ENCODE measurements at regions not wholly inside any gene's neighbourhood (a gene's known extent, or its start where the extent isn't known, plus 50 kb on each side); places are given as distances from the start of the nearest gene placed in this dataset.

DNA sequence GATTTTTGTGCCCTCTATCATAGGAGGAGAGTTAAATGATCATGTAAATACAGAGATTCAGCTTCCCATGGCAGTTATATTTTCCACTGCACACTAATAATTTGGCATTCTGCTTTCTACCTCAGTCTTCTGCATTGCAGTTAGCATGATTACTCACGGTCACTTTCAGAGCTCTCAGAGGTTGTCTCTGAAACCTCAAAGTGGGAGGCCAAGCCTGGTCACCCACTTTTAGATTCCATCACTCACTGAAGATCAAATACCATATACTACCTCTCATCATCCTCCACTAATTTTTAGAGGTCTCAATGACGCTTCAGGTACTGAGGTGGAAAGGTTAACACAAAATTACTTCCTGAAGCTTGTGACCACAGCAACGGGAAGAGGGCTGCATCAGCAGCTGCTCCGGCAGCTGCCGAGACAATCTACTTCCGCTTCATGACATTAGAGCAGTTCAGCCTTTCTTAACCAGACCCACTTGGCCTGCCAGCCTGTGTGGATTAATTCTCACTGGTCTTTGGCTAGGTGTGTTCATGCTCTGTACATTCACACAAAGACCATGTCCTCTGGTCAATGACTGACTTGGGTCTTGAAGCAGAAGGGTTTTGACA lies 416.4 kb upstream of the PDZRN3 start:
- intact Hi-C loops (cut with DNase I; ENCODE audit: low total_unique reads) = no loop called here
- whole genome bisulfite sequencing, 5 donors = 30 to 41% (median 36%) methylated on average over 6 of the region's 6 CpGs

DNA sequence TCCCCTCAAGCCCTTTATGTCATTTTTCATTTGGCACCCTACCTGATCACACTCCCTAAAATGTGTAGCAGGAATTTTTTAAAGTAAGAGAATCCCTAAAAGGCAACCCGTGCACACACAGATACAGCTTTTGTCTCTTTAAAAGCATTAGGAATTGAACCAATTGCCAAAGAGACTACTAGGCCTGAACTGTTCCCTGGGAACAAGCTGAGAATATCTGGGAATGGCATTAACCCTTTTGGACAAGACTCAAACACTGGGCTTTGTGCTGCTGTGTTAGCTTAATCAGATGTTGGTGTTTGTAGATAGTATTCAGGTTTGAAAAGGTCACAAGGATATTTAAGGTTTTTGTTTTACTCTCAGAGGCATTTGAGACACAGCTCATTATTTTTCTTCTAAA lies 414.4 kb upstream of the PDZRN3 start:
- H3K4me3 ChIP-seq = no peak overlapping the region
- intact Hi-C loops (cut with DNase I; ENCODE audit: low total_unique reads) = no loop called here
- no peaks in the 10 kb centered on the region for H3K4me1 ChIP-seq
- peaks cover 0 to 8% (median 0%) of the 10 kb centered on the region in 8 donors for H3K9me3 ChIP-seq
- no peak for DNase-seq
- H3K27ac ChIP-seq = no peak overlapping the region
- WGBS, 5 donors = 67 to 86% (median 80%) methylated on average over 1 of the region's 1 CpG
- no peaks in the 10 kb centered on the region for H3K36me3 ChIP-seq
- TF ChIP-seq POLR2A (IDR thresholded peaks at IDR 0.05) = no peak
- TF ChIP-seq, protein P1, sequence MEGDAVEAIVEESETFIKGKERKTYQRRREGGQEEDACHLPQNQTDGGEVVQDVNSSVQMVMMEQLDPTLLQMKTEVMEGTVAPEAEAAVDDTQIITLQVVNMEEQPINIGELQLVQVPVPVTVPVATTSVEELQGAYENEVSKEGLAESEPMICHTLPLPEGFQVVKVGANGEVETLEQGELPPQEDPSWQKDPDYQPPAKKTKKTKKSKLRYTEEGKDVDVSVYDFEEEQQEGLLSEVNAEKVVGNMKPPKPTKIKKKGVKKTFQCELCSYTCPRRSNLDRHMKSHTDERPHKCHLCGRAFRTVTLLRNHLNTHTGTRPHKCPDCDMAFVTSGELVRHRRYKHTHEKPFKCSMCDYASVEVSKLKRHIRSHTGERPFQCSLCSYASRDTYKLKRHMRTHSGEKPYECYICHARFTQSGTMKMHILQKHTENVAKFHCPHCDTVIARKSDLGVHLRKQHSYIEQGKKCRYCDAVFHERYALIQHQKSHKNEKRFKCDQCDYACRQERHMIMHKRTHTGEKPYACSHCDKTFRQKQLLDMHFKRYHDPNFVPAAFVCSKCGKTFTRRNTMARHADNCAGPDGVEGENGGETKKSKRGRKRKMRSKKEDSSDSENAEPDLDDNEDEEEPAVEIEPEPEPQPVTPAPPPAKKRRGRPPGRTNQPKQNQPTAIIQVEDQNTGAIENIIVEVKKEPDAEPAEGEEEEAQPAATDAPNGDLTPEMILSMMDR (IDR thresholded peaks at IDR 0.05 in 8 of 11, conservative IDR thresholded peaks at IDR 0.05 in 3 of 11) = no peak
- TF ChIP-seq POLR2AphosphoS5 (IDR thresholded peaks at IDR 0.05) = no peak
- no peaks in the 10 kb centered on the region for H3K27me3 ChIP-seq (replicated peaks in 1 of 7)

More for the DNA sequence above, 416.4 kb upstream of the PDZRN3 start:
- no peak for TF ChIP-seq POLR2A (IDR thresholded peaks at IDR 0.05)
- TF ChIP-seq, protein P1 (IDR thresholded peaks at IDR 0.05 in 8 of 11, conservative IDR thresholded peaks at IDR 0.05 in 3 of 11) = no peak
- no peak for TF ChIP-seq POLR2AphosphoS5 (IDR thresholded peaks at IDR 0.05)
- H3K9me3 ChIP-seq = peaks cover 0 to 4% (median 0%) of the 10 kb centered on the region in 8 donors
- no peak for DNase-seq
- H3K27me3 ChIP-seq (replicated peaks in 1 of 7) = no peaks in the 10 kb centered on the region
- H3K27ac ChIP-seq = no peak overlapping the region
- H3K36me3 ChIP-seq = no peaks in the 10 kb centered on the region
- H3K4me3 ChIP-seq = no peak overlapping the region
- no peaks in the 10 kb centered on the region for H3K4me1 ChIP-seq

DNA sequence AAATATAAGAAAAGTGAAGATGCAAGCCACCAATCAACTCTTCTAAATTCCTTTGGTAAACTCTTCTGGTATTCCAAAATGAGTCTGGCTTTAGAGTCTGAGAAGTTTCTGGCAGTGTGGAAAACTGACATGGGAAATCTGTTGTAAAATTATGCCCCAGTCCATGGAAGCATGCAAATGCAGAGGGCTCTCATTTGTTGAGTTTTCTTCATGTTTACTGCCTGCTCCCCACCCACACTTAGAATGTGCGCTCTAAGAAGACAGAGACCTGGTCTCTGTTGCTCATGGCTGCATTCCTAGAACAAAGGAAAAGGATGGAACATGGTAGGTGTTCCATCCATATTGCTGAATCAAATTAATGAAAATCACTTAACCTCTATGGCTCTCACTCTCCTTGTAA lies 411.8 kb upstream of the PDZRN3 start:
- no peak for DNase-seq
- no peak for TF ChIP-seq POLR2A (IDR thresholded peaks at IDR 0.05)
- no peak for TF ChIP-seq POLR2AphosphoS5 (IDR thresholded peaks at IDR 0.05)
- TF ChIP-seq, protein P1 (IDR thresholded peaks at IDR 0.05 in 8 of 11, conservative IDR thresholded peaks at IDR 0.05 in 3 of 11) = no peak

DNA sequence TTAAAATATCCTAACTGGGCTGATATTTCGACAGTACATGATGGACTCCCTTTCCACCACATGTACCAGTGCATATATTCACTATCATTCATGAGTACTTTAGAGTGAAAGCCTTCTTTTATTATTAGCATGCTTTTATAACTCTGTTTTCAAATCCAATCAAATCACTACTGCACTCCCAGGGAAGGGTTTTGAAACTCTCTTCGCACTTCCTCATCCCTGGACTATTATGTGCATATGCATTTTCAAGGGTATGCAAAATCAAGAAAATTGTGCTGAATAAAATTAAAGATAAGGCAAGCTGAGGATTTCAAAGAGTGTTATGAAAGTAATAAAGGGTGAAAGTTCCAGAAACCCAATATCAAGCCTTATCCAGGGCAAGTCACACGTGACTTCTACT lies 411.4 kb upstream of the PDZRN3 start:
- WGBS, 5 donors = 81 to 94% (median 85%) methylated on average over 3 of the region's 3 CpGs
- intact Hi-C loops (cut with DNase I; ENCODE audit: low total_unique reads) = no loop called here
- no peaks in the 10 kb centered on the region for H3K4me1 ChIP-seq
- H3K27me3 ChIP-seq (replicated peaks in 1 of 7) = no peaks in the 10 kb centered on the region
- H3K4me3 ChIP-seq = no peak overlapping the region
- no peak for DNase-seq
- H3K36me3 ChIP-seq = no peaks in the 10 kb centered on the region
- H3K9me3 ChIP-seq = peaks cover 0 to 8% (median 0%) of the 10 kb centered on the region in 8 donors
- TF ChIP-seq POLR2AphosphoS5 (IDR thresholded peaks at IDR 0.05) (no peak), POLR2A (IDR thresholded peaks at IDR 0.05) (no peak)
- TF ChIP-seq, protein P1 (IDR thresholded peaks at IDR 0.05 in 8 of 11, conservative IDR thresholded peaks at IDR 0.05 in 3 of 11) = no peak
- no peak overlapping the region for H3K27ac ChIP-seq

More for the DNA sequence above, 411.8 kb upstream of the PDZRN3 start:
- peaks cover 0 to 8% (median 0%) of the 10 kb centered on the region in 8 donors for H3K9me3 ChIP-seq
- H3K4me1 ChIP-seq = no peaks in the 10 kb centered on the region
- no peaks in the 10 kb centered on the region for H3K27me3 ChIP-seq (replicated peaks in 1 of 7)
- H3K36me3 ChIP-seq = no peaks in the 10 kb centered on the region
- 0% methylated on average over 1 of the region's 1 CpG for WGBS, 5 donors
- intact Hi-C loops (cut with DNase I; ENCODE audit: low total_unique reads) = no loop called here
- no peak overlapping the region for H3K27ac ChIP-seq
- no peak overlapping the region for H3K4me3 ChIP-seq
